CD4-positive, alpha-beta memory T cell (primary cell): ENCODE measurements at regions not wholly inside any gene's neighbourhood (a gene's known extent, or its start where the extent isn't known, plus 50 kb on each side); places are given as distances from the start of the nearest gene placed in this dataset.

ENCODE experiments used
- CTCF ChIA-PET: fragments of 350-600 bp; sonication (Branson Sonifier 250); formaldehyde crosslinking; loops from one replicate; lab custom pipeline; 2021; ENCODE audit warnings: inconsistent platforms; ENCODE audit not compliant: partially characterized antibody; lab: Charles Lee
- POLR2A ChIA-PET: fragments of 350-600 bp; sonication (Branson Sonifier 250); formaldehyde crosslinking; loops from one replicate; lab custom pipeline; 2021; ENCODE audit not compliant: partially characterized antibody; lab: Charles Lee
- DNase-seq, 5 donors: peaks; one replicate each; pipeline versions ENCODE4 v3.0.0 to v3.0.0-alpha.2; 2020 to 2022; ENCODE audit warnings: mixed read lengths in 1 of 5
- H3K27ac ChIP-seq: one replicate; pipeline ENCODE4 v1.7.0; 2013; ENCODE audit warnings: low read depth, low read length
- H3K27me3 ChIP-seq: 2 replicates; pipeline ENCODE4 v1.7.0; 2013; ENCODE audit warnings: mild to moderate bottlenecking, low read length, moderate library complexity; ENCODE audit not compliant: insufficient read depth
- H3K36me3 ChIP-seq: 2 replicates; pipeline ENCODE4 v1.7.0; 2013; ENCODE audit warnings: mild to moderate bottlenecking, low read length, moderate library complexity; ENCODE audit not compliant: insufficient read depth
- H3K4me1 ChIP-seq: 2 replicates; pipeline ENCODE4 v1.7.0; 2013; ENCODE audit warnings: mild to moderate bottlenecking, low read length, moderate library complexity; ENCODE audit not compliant: insufficient read depth
- H3K4me3 ChIP-seq, 2 donors: one replicate each; pipeline ENCODE4 v1.7.0; 2013; ENCODE audit warnings: low read length in 2 of 2, mild to moderate bottlenecking in 1 of 2
- H3K9me3 ChIP-seq, 2 donors: one replicate each; pipeline ENCODE4 v1.7.0; 2013; ENCODE audit warnings: low read length in 2 of 2, control low read depth in 1 of 2; ENCODE audit not compliant: control insufficient read depth in 1 of 2
- H3K27ac Mint-ChIP-seq, 7 donors: one replicate each; pipeline ENCODE4 v1.8.0; 2020 to 2021; ENCODE audit warnings: mixed read lengths in 7 of 7, mild to moderate bottlenecking in 6 of 7, inconsistent platforms in 3 of 7, moderate library complexity in 3 of 7
- H3K27me3 Mint-ChIP-seq, 2 donors: one replicate each; pipeline ENCODE4 v1.8.0; 2020 to 2021; ENCODE audit warnings: mixed read lengths in 2 of 2
- H3K36me3 Mint-ChIP-seq, 2 donors: one replicate each; pipeline ENCODE4 v1.8.0; 2020 to 2021; ENCODE audit warnings: mixed read lengths in 2 of 2, inconsistent platforms in 1 of 2, mild to moderate bottlenecking in 1 of 2
- H3K4me1 Mint-ChIP-seq, 4 donors: one replicate each; pipeline ENCODE4 v1.8.0; 2020 to 2021; ENCODE audit warnings: mixed read lengths in 4 of 4, mild to moderate bottlenecking in 1 of 4
- H3K4me3 Mint-ChIP-seq, 8 donors: one replicate each; pipeline ENCODE4 v1.8.0; 2020 to 2021; ENCODE audit warnings: mixed read lengths in 8 of 8, mild to moderate bottlenecking in 7 of 8, moderate library complexity in 6 of 8, inconsistent platforms in 3 of 8
- H3K9me3 Mint-ChIP-seq, 8 donors: one replicate each; pipeline ENCODE4 v1.8.0; 2020 to 2021; ENCODE audit warnings: mixed read lengths in 8 of 8, mild to moderate bottlenecking in 5 of 8, inconsistent platforms in 3 of 8, moderate library complexity in 1 of 8
- intact Hi-C: fragments of 100-400 bp; cut with micrococcal nuclease; formaldehyde crosslinking; loops from one replicate; pipeline ENCODE4 v1.15.1; 2023

DNA sequence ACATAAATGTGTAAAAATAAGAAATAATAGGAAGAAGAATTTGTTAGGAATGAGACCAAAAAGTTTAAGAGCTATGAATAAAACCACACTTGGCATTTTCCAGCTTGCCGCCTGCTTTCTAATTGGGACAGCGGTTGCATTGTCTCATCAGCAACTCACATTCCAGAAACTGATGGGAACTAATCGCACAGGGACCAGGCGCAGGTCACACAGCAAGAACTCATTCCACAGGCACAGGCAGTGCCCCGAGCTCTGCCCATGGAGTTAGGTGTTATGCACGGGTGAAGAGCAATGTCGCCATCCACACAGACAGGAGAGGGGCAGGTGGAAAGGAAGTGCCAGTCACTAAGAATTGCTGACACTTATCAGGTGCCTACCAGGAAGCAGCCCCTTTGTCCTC is 279.9 kb downstream of the NSG2 start:
- no peaks in the 10 kb centered on the region for H3K27me3 ChIP-seq
- no peaks in the 10 kb centered on the region for H3K9me3 ChIP-seq
- intact Hi-C loops = loop anchor here (5.0 kb wide), 1 partner anchor 612 kb away; no protein-coding TSS in a partner anchor
- H3K9me3 Mint-ChIP-seq = peaks cover 0 to 3% (median 0%) of the 10 kb centered on the region in 8 donors
- no peak overlapping the region for H3K4me3 ChIP-seq
- POLR2A ChIA-PET = no interaction called here
- no peak overlapping the region for H3K27ac Mint-ChIP-seq
- no peak overlapping the region for H3K4me3 Mint-ChIP-seq
- CTCF ChIA-PET = no interaction called here
- H3K27ac ChIP-seq = no peak overlapping the region
- no peaks in the 10 kb centered on the region for H3K4me1 ChIP-seq
- no peak for DNase-seq
- H3K27me3 Mint-ChIP-seq = peaks cover 13% of the 10 kb centered on the region in 2 donors
- no peaks in the 10 kb centered on the region for H3K36me3 Mint-ChIP-seq
- no peaks in the 10 kb centered on the region for H3K36me3 ChIP-seq
- peaks cover 0 to 1% (median 0%) of the 10 kb centered on the region in 4 donors for H3K4me1 Mint-ChIP-seq

DNA sequence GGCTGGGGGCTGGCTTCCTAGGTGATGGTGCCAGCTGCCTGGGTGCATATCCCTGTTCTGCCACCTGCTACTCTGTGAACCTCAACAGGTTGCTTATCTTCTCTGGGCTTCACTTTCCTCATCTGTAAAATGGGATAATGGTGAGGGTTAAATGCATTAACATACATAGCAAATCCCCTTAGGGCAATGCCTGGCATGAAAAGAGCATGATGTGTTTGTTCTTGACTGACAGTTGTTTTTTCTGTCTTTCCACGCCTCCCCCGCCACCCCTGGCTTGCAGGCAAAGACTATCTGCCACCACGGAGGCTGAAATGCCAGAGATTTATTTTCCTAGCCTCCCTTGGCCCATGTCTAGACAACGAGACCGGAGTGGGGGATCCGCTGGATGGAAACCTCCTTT is 280.5 kb downstream of the NSG2 start:
- CTCF ChIA-PET = no interaction called here

DNA sequence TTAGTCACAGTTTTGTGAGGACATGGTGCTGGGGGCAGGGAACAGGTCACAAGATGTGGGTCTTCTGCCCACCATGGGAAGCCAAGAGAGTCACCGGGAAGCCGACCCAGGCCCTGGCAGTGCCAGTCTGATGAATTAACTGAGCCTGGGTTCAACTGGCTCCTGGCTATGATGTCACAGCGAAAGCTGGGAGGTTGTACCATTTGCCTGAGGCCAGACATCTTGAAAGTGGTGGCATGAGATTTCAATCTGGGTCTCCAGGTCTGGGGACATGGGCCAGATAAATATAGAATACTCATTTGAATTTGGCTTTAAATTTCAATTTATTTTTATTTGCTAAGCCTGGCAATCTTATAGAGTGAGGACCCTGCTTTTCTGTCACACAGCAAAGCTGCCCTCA is 280.9 kb downstream of the NSG2 start:
- H3K4me3 Mint-ChIP-seq = no peak overlapping the region
- H3K4me1 Mint-ChIP-seq = peaks cover 0 to 1% (median 0%) of the 10 kb centered on the region in 4 donors
- no peaks in the 10 kb centered on the region for H3K27me3 ChIP-seq
- H3K27ac ChIP-seq = no peak overlapping the region
- no peaks in the 10 kb centered on the region for H3K9me3 ChIP-seq
- H3K4me3 ChIP-seq = no peak overlapping the region
- intact Hi-C loops = loop anchor here (5.0 kb wide), 1 partner anchor 611 kb away; no protein-coding TSS in a partner anchor
- ChIA-PET POLR2A (no interaction called here), CTCF (interaction anchor here (1.2 kb wide), 1 partner anchor 424 kb away, joined by 3 read pairs; no protein-coding TSS in a partner anchor)
- H3K36me3 ChIP-seq = no peaks in the 10 kb centered on the region
- H3K4me1 ChIP-seq = no peaks in the 10 kb centered on the region
- no peak overlapping the region for H3K27ac Mint-ChIP-seq
- no peaks in the 10 kb centered on the region for H3K36me3 Mint-ChIP-seq
- peaks cover 0 to 3% (median 0%) of the 10 kb centered on the region in 8 donors for H3K9me3 Mint-ChIP-seq
- no peak for DNase-seq
- peaks cover 9 to 13% of the 10 kb centered on the region in 2 donors for H3K27me3 Mint-ChIP-seq

More for the DNA sequence above, 280.5 kb downstream of the NSG2 start:
- no peak overlapping the region for H3K27ac ChIP-seq
- no peaks in the 10 kb centered on the region for H3K36me3 ChIP-seq
- H3K9me3 Mint-ChIP-seq = peaks cover 0 to 3% (median 0%) of the 10 kb centered on the region in 8 donors
- H3K9me3 ChIP-seq = no peaks in the 10 kb centered on the region
- intact Hi-C loops = loop anchor here (5.0 kb wide), 1 partner anchor 611 kb away; no protein-coding TSS in a partner anchor
- H3K4me3 ChIP-seq = no peak overlapping the region
- no peak for DNase-seq
- no peak overlapping the region for H3K27ac Mint-ChIP-seq
- no peaks in the 10 kb centered on the region for H3K27me3 ChIP-seq
- peaks cover 0 to 1% (median 0%) of the 10 kb centered on the region in 4 donors for H3K4me1 Mint-ChIP-seq
- no peaks in the 10 kb centered on the region for H3K36me3 Mint-ChIP-seq
- peaks cover 11 to 13% of the 10 kb centered on the region in 2 donors for H3K27me3 Mint-ChIP-seq
- no peaks in the 10 kb centered on the region for H3K4me1 ChIP-seq
- no peak overlapping the region for H3K4me3 Mint-ChIP-seq
- POLR2A ChIA-PET = no interaction called here

DNA sequence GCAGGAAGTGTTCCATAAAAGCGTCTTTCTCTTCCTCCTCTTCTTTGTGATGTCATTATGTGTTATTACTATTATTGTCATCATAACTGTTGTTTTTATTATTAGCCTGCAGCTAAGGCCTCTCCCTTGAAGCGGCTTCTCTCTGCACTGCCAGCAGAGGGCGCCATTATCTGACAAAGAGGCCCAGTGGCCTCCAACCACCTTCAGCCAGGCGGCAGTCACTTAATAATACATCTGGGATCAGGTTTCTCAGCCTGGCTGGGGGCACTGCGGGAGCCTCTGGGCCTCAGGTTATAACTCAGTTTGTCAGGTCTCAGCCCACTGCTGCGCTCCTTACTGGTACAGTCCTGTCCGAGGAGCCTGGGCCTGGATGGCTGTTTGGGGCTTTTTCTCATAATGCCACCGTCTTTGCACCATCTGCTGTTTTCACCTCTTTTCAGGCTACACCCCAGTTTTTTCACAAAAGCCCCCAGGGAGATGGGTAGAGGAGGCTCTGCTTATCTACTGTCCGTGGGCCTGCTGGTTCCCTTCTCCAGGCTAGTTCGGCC is 281.9 kb downstream of the NSG2 start:
- intact Hi-C loops = loop anchor here (5.0 kb wide), 1 partner anchor 610 kb away; no protein-coding TSS in a partner anchor
- no peaks in the 10 kb centered on the region for H3K9me3 ChIP-seq
- no peak overlapping the region for H3K27ac Mint-ChIP-seq
- H3K27ac ChIP-seq = no peak overlapping the region
- peaks cover 0 to 3% (median 0%) of the 10 kb centered on the region in 8 donors for H3K9me3 Mint-ChIP-seq
- no peaks in the 10 kb centered on the region for H3K27me3 ChIP-seq
- no peaks in the 10 kb centered on the region for H3K36me3 Mint-ChIP-seq
- H3K4me3 Mint-ChIP-seq = no peak overlapping the region
- H3K4me3 ChIP-seq = no peak overlapping the region
- H3K4me1 ChIP-seq = no peaks in the 10 kb centered on the region
- ChIA-PET CTCF (interaction anchor here (1.2 kb wide), 1 partner anchor 423 kb away, joined by 3 read pairs; no protein-coding TSS in a partner anchor), POLR2A (no interaction called here)
- H3K27me3 Mint-ChIP-seq = peaks cover 7 to 12% of the 10 kb centered on the region in 2 donors
- peak in 4 of 5 donors; percentile 15 to 33 (median 26) for DNase-seq
- peaks cover 0 to 1% (median 0%) of the 10 kb centered on the region in 4 donors for H3K4me1 Mint-ChIP-seq
- H3K36me3 ChIP-seq = no peaks in the 10 kb centered on the region

DNA sequence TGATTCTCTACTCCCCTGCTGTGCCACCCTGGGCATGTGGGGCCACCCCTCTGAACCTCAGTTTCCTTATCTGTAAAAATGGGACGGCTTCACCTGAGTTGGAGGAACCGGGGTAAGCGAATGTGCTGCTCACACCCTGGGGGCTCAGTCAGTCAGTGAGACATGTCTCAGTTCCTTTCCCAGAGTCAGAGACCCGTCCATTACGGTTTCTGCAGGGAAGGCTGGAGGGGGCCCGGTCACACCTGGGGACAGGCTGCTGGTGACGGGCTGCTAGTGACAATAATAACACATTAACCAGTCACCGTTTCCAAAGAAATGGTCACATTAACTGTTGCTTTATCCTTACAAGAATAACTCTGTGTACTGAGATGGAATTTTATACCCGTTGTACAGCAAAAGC is 282.4 kb downstream of the NSG2 start:
- peaks cover 0 to 1% (median 0%) of the 10 kb centered on the region in 4 donors for H3K4me1 Mint-ChIP-seq

GRCh38 chr5:174328631-174329299 is 283.3 kb downstream of the NSG2 start:
- H3K27me3 ChIP-seq = no peaks in the 10 kb centered on the region
- POLR2A ChIA-PET = no interaction called here
- H3K36me3 ChIP-seq = no peaks in the 10 kb centered on the region
- H3K4me3 Mint-ChIP-seq = no peak overlapping the region
- CTCF ChIA-PET = interaction anchor here (1.3 kb wide), 1 partner anchor 465 kb away, joined by 3 read pairs; no protein-coding TSS in a partner anchor
- H3K4me1 ChIP-seq = no peaks in the 10 kb centered on the region
- DNase-seq = no peak
- peaks cover 0 to 1% (median 0%) of the 10 kb centered on the region in 4 donors for H3K4me1 Mint-ChIP-seq
- H3K4me3 ChIP-seq = no peak overlapping the region
- no peaks in the 10 kb centered on the region for H3K9me3 ChIP-seq
- H3K27me3 Mint-ChIP-seq = peaks cover 7% of the 10 kb centered on the region in 2 donors
- no peak overlapping the region for H3K27ac Mint-ChIP-seq
- no peak overlapping the region for H3K27ac ChIP-seq
- peaks cover 0 to 3% (median 0%) of the 10 kb centered on the region in 8 donors for H3K9me3 Mint-ChIP-seq
- H3K36me3 Mint-ChIP-seq = no peaks in the 10 kb centered on the region
- intact Hi-C loops = loop anchor here (5.0 kb wide), 1 partner anchor 609 kb away; no protein-coding TSS in a partner anchor

More for the DNA sequence above, 282.4 kb downstream of the NSG2 start:
- Histone ChIP-seq H3K36me3 (no peaks in the 10 kb centered on the region), H3K4me1 (no peaks in the 10 kb centered on the region), H3K27ac (no peak overlapping the region), H3K27me3 (no peaks in the 10 kb centered on the region), H3K4me3 (no peak overlapping the region), H3K9me3 (no peaks in the 10 kb centered on the region)
- intact Hi-C loops = loop anchor here (5.0 kb wide), 1 partner anchor 609 kb away; no protein-coding TSS in a partner anchor
- ChIA-PET POLR2A (no interaction called here), CTCF (no interaction called here)
- H3K4me3 Mint-ChIP-seq = no peak overlapping the region
- H3K9me3 Mint-ChIP-seq = peaks cover 0 to 3% (median 0%) of the 10 kb centered on the region in 8 donors
- peaks cover 7% of the 10 kb centered on the region in 2 donors for H3K27me3 Mint-ChIP-seq
- no peak overlapping the region for H3K27ac Mint-ChIP-seq
- H3K36me3 Mint-ChIP-seq = no peaks in the 10 kb centered on the region
- no peak for DNase-seq

DNA sequence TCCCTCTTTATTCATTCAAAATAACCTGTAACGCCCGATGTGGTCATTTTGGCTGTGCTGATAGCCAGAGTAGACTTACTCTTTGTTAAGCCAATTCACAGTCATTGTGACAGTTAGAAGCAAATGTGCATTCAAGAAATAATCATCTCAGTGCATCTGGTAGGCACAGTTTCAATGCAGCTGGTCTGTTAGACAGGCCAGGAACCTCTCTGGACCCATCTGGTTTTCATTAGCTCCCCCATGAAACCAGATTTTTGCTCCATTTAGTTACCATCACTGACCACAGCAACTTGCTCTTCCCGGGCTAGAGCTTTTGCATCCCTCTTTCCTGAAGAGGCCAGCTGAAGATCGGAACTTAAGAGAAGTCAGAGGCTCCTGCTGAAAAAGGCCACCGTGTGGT is 284.2 kb downstream of the NSG2 start:
- H3K9me3 Mint-ChIP-seq = no peaks in the 10 kb centered on the region

More for the DNA sequence above, 284.2 kb downstream of the NSG2 start:
- H3K4me3 ChIP-seq = no peak overlapping the region
- intact Hi-C loops = loop anchor here (5.0 kb wide), 1 partner anchor 608 kb away; no protein-coding TSS in a partner anchor
- Mint-ChIP-seq H3K27ac (no peak overlapping the region), H3K4me3 (no peak overlapping the region), H3K4me1 (peaks cover 0 to 1% (median 0%) of the 10 kb centered on the region in 4 donors), H3K27me3 (peaks cover 3 to 5% of the 10 kb centered on the region in 2 donors), H3K36me3 (no peaks in the 10 kb centered on the region)
- no peak overlapping the region for H3K27ac ChIP-seq
- ChIA-PET POLR2A (no interaction called here), CTCF (interaction anchor here (1.3 kb wide), 1 partner anchor 464 kb away, joined by 3 read pairs; no protein-coding TSS in a partner anchor)
- H3K9me3 ChIP-seq = no peaks in the 10 kb centered on the region
- no peaks in the 10 kb centered on the region for H3K4me1 ChIP-seq
- H3K27me3 ChIP-seq = no peaks in the 10 kb centered on the region
- DNase-seq = no peak
- no peaks in the 10 kb centered on the region for H3K36me3 ChIP-seq
